K562 (cell line): ENCODE measurements at regions not wholly inside any gene's neighbourhood (a gene's known extent, or its start where the extent isn't known, plus 50 kb on each side); places are given as distances from the start of the nearest gene placed in this dataset.

Source experiments
- ATAC-seq: fragments of 200-7000 bp; cut with Tn5 transposase; 3 replicates; pipeline ENCODE4 v1.9.1; 2020; ENCODE audit warnings: moderate library complexity
- BruUV-seq: library from RNA; stranded (reverse); fragments of 400-500 nt; replicated peaks from 2 replicates; lab custom pipeline; 2021; lab: Mats Ljungman, UMichigan
- CTCF ChIA-PET: fragments of 300-600 bp; formaldehyde crosslinking; extraction: SDS; loops from one replicate; lab custom pipeline; 2021; ENCODE audit warnings: low intra/inter-chr PET ratio; lab: Yijun Ruan, JAX
- POLR2A ChIA-PET: fragments of 300-600, 350-650 bp; sonication (Branson Sonifier 250); formaldehyde crosslinking; extraction: SDS; loops from one replicate; lab custom pipeline; 2021; ENCODE audit warnings: antibody characterized with exemption, inconsistent platforms; lab: Yijun Ruan, JAX
- DNase-seq, 4 experiments: peaks; one replicate each; pipeline versions ENCODE4 v3.0.0 to v3.0.0-alpha.2; 2011 to 2018; ENCODE audit warnings: low spot score in 3 of 4, mixed read lengths in 3 of 4; ENCODE audit errors: extremely low read depth in 1 of 4
- FAIRE-seq: peaks from 2 replicates; lab custom pipeline; 2011; peaks lifted over from hg19 to GRCh38; lab: Jason Lieb, UNC
- H2AFZ ChIP-seq: 2 replicates; pipeline ENCODE4 v1.6.0; 2011; ENCODE audit warnings: low read depth, low read length, control low read depth, inconsistent platforms
- H3K27ac ChIP-seq: fragments of 200-600 bp; 3 replicates; pipeline ENCODE4 v1.8.0; 2011; ENCODE audit warnings: low read depth, mild to moderate bottlenecking, control low read depth, inconsistent platforms, low read length, moderate library complexity, mixed read lengths; ENCODE audit errors: extremely low read depth
- H3K27me3 ChIP-seq, 2 experiments: fragments of 300-600 bp in 1 of 2; 2 replicates in 1 of 2; 3 replicates in 1 of 2; pipeline versions ENCODE4 v1.6.0 to v1.8.0; 2011; ENCODE audit warnings: inconsistent platforms in 2 of 2, low read length in 2 of 2, mild to moderate bottlenecking in 1 of 2, mixed read lengths in 1 of 2, moderate library complexity in 1 of 2; ENCODE audit not compliant: control insufficient read depth in 2 of 2, insufficient read depth in 2 of 2
- H3K36me3 ChIP-seq: fragments of 300-600 bp; 3 replicates; pipeline ENCODE4 v1.8.0; 2011; ENCODE audit warnings: mild to moderate bottlenecking, low read length, inconsistent platforms; ENCODE audit not compliant: control insufficient read depth, insufficient read depth
- H3K4me1 ChIP-seq, 2 experiments: fragments of 200-600 bp in 1 of 2; replicated peaks in 1 of 2; 2 replicates in 1 of 2; 3 replicates in 1 of 2; pipeline versions ENCODE4 v1.5.1 to v1.8.0; 2011; ENCODE audit warnings: inconsistent platforms in 2 of 2, low read length in 2 of 2, mild to moderate bottlenecking in 1 of 2, mixed read lengths in 1 of 2, moderate library complexity in 1 of 2; ENCODE audit not compliant: control insufficient read depth in 2 of 2, insufficient read depth in 2 of 2
- H3K4me2 ChIP-seq: 2 replicates; pipeline ENCODE4 v1.6.1; 2011; ENCODE audit warnings: low read length, control low read depth, inconsistent platforms, mixed read lengths; ENCODE audit not compliant: insufficient read depth
- H3K4me3 ChIP-seq: fragments of 200-600 bp; sonication (generic), shearing (Covaris generic); 2 replicates; pipeline ENCODE4 v1.5.1; 2016; ENCODE audit warnings: control low read depth, inconsistent platforms
- H3K79me2 ChIP-seq: fragments of 200-600 bp; 3 replicates; pipeline ENCODE4 v1.8.0; 2011; ENCODE audit warnings: low read length, inconsistent platforms; ENCODE audit not compliant: control insufficient read depth, insufficient read depth
- H3K9ac ChIP-seq, 2 experiments: 2 replicates each; pipeline versions ENCODE4 v1.6.0 to v1.6.1; 2011; ENCODE audit warnings: low read depth in 2 of 2, low read length in 2 of 2, control low read depth in 1 of 2, inconsistent platforms in 1 of 2, mild to moderate bottlenecking in 1 of 2, mixed read lengths in 1 of 2; ENCODE audit not compliant: insufficient read depth in 1 of 2
- H3K9me1 ChIP-seq: one replicate; pipeline ENCODE4 v1.6.0; 2011; ENCODE audit warnings: inconsistent platforms, mild to moderate bottlenecking, low read length, moderate library complexity; ENCODE audit not compliant: control insufficient read depth, insufficient read depth
- H3K9me3 ChIP-seq: replicated peaks from 2 replicates; pipeline ENCODE4 v1.5.1; 2011; ENCODE audit warnings: low read depth, low read length, inconsistent platforms; ENCODE audit not compliant: control insufficient read depth, insufficient read depth
- H4K20me1 ChIP-seq: replicated peaks from 2 replicates; pipeline ENCODE4 v1.6.1; 2011; ENCODE audit warnings: low read length, inconsistent platforms, mixed read lengths; ENCODE audit not compliant: control insufficient read depth, insufficient read depth
- BDP1 ChIP-seq: IDR thresholded peaks from 3 replicates; pipeline ENCODE4 v1.6.1; 2011; ENCODE audit not compliant: insufficient read length, insufficient read depth
- CREBBP ChIP-seq: IDR thresholded peaks from one replicate; pipeline ENCODE4 v1.6.1; 2012; ENCODE audit warnings: low read depth, mild to moderate bottlenecking, control low read depth, inconsistent platforms, low read length
- NFIX ChIP-seq: fragments of 250-450 bp; sonication (Bioruptor Pico); IDR thresholded peaks from 2 replicates; pipeline ENCODE4 v1.4.0; 2020; ENCODE audit warnings: low read depth, mild to moderate bottlenecking, moderate library complexity
- PKNOX1 ChIP-seq: fragments of 450-650 bp; IDR thresholded peaks from 2 replicates; pipeline ENCODE4 v1.6.1; 2016
- ZC3H11A ChIP-seq: IDR thresholded peaks from 2 replicates; pipeline ENCODE4 v1.6.1; 2012; ENCODE audit warnings: low read depth, low read length, improper control_type of control experiment
- WGBS: fragments of 100-300 bp; shearing (Covaris generic); methylation state at CpG from one replicate; pipeline ENCODE4 v1.1.6; 2016; ENCODE audit warnings: low coverage, mixed read lengths; ENCODE audit not compliant: insufficient coverage; ENCODE audit errors: missing lambda C conversion rate; 5-methylcytosine and 5-hydroxymethylcytosine counted together
- in situ Hi-C: fragments of 300-500 bp; cut with MboI; formaldehyde crosslinking; loops from 4 replicates; pipeline ENCODE4 v1.15.0; 2018; ENCODE audit warnings: inconsistent platforms, mixed read lengths
- intact Hi-C: fragments of 100-400 bp; cut with micrococcal nuclease; formaldehyde crosslinking; loops from 2 replicates; pipeline ENCODE4 v1.14.2; 2022
- TF ChIP-seq, protein P1 (sequence below): sonication (generic); IDR thresholded peaks from 2 replicates; pipeline ENCODE4 v1.6.1; 2016

DNA sequence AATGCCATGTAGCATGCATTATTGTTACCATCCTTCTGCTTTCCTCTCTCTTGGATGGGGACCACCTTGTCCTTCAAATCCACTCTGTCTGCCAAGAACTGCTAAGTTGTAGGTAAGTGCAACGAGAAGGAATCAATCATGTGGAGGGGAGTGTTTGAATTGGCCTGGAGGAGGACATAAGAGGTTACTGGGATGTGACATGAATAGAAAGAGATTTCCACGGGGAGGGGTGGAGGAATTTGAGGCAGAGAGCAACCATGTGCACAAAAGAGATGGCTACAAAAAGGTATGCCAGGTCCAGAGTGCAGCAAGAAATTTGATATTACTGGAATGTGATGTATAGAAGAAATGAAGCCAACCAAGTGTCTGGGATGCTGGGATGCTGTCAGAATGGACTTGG, 648.9 kb upstream of the KLF4 start:
- Histone ChIP-seq H3K79me2 (no peaks in the 10 kb centered on the region), H3K9me1 (no peaks in the 10 kb centered on the region), H3K27me3 (peaks cover 0 to 12% of the 10 kb centered on the region in 2 experiments; a peak in 4 of 5 replicates), H2AFZ (no peak overlapping the region), H3K4me1 (no peaks in the 10 kb centered on the region), H3K27ac (no peak overlapping the region), H3K4me3 (no peak overlapping the region), H3K9me3 (no peaks in the 10 kb centered on the region), H3K9ac (no peak overlapping the region), H3K36me3 (no peaks in the 10 kb centered on the region), H4K20me1 (no peaks in the 10 kb centered on the region), H3K4me2 (no peak overlapping the region)
- ATAC-seq, result no peak
- no TSS peak for BruUV-seq
- no peak for DNase-seq
- CTCF ChIA-PET, result no interaction called here
- in situ Hi-C loops, result no loop called here
- intact Hi-C loops, result no loop called here
- FAIRE-seq, result no peak
- TF ChIP-seq BDP1 (no peak), PKNOX1 (no peak), NFIX (CRISPR knock-in tag) (no peak), CREBBP (no peak), ZC3H11A (no peak)
- TF ChIP-seq, protein P1, sequence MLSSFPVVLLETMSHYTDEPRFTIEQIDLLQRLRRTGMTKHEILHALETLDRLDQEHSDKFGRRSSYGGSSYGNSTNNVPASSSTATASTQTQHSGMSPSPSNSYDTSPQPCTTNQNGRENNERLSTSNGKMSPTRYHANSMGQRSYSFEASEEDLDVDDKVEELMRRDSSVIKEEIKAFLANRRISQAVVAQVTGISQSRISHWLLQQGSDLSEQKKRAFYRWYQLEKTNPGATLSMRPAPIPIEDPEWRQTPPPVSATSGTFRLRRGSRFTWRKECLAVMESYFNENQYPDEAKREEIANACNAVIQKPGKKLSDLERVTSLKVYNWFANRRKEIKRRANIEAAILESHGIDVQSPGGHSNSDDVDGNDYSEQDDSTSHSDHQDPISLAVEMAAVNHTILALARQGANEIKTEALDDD, result no peak
- POLR2A ChIA-PET, result no interaction called here
- 0% methylated on average over 2 of the region's 2 CpGs for WGBS
